GM12875 (cell line): ENCODE measurements at regions not wholly inside any gene's neighbourhood (a gene's known extent, or its start where the extent isn't known, plus 50 kb on each side); places are given as distances from the start of the nearest gene placed in this dataset.

Experiments
- H3K4me3 ChIP-seq: one replicate; pipeline ENCODE4 v1.5.1; 2011; ENCODE audit warnings: low read depth, low read length, control low read depth
- CTCF ChIP-seq: IDR thresholded peaks from 2 replicates; pipeline ENCODE4 v1.5.1; 2011; ENCODE audit warnings: low read depth, mild to moderate bottlenecking, control low read depth, inconsistent platforms, low read length, moderate library complexity, borderline replicate concordance; ENCODE audit not compliant: insufficient read depth

- no peak for TF ChIP-seq CTCF
- H3K4me3 ChIP-seq, result no peak overlapping the region
Observed at GRCh38 chr13:105732806-105733529, 802.5 kb downstream of the EFNB2 start.

DNA sequence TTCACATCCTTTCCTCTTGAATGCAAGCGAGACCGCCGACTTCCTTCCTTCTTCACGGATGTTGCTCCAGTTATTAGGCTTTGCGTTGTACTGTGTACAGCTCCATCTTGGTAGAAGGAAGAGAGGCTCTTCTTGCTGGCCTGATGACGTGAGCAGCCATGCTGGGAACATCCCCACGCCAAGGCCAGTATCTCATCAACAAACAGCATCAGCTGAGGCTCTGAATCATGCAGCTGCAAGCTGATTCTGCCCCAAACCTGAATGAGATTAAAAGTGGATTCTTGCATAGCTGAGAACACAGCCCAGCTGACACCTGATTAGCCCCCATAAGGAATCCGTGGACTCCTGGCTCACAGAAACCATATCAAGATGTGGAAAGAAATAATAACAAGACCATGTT, 809.6 kb downstream of the EFNB2 start:
- H3K4me3 ChIP-seq, result no peak overlapping the region
- no peak for TF ChIP-seq CTCF

DNA sequence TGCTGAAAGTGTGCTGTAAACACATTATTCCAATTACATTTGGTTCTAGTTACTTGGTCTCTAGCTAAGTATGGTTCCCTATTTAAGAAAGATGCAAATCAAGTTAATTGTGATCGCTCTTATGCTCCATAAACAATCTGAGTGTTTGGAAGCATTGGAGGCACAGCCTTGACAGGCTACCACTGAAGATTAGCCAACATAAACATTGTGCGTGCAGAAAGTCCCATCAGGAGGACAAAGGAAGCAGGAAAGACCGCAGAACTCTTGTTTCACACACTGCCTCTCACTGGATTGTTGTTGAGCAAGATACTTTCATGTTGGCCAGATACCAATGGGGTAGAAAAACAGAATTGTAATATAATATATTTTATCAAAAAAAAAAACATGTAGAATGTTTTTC, 814.4 kb downstream of the EFNB2 start:
- no peak for TF ChIP-seq CTCF
- no peak overlapping the region for H3K4me3 ChIP-seq

GRCh38 chr13:105719859-105720258, 815.6 kb downstream of the EFNB2 start:
- no peak overlapping the region for H3K4me3 ChIP-seq
- no peak for TF ChIP-seq CTCF

DNA sequence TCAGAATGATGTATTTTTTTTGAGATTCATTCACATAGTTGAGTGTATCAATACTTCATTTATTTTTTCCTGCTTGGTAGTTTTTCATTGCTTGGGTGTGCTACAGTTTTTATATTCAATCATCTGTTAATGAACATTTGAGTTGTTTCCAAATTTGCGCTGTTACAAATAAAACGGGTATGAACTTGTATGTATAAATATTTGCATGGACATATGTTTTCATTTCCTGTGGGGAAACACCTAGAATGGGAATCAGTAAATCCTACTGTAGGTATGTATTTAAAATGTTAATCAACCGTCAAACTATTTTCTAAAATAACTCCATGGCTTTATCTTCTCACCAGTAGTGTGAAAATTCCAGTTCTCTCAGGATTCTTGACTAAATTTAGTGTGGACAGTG, 826.3 kb downstream of the EFNB2 start:
- H3K4me3 ChIP-seq, result no peak overlapping the region
- no peak for TF ChIP-seq CTCF

DNA sequence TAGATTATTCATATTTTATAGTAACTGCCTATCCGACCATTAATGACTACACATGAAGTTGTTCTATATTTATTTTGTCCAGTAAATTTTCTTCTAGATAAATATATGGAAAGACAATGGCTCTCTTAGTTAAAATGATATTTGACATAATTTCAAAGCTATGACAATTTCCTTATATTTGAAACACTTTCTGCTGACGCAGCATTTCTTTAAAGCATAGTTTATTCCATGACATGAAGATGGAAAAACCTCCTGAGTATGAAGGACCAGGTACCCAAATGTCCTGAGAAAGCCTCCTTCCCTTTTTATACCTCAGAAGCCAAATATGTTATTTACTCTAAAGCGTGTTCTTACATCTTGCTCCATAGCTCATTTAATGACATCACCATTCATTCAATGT, 831.6 kb downstream of the EFNB2 start:
- H3K4me3 ChIP-seq, result no peak overlapping the region
- TF ChIP-seq CTCF, result no peak

DNA sequence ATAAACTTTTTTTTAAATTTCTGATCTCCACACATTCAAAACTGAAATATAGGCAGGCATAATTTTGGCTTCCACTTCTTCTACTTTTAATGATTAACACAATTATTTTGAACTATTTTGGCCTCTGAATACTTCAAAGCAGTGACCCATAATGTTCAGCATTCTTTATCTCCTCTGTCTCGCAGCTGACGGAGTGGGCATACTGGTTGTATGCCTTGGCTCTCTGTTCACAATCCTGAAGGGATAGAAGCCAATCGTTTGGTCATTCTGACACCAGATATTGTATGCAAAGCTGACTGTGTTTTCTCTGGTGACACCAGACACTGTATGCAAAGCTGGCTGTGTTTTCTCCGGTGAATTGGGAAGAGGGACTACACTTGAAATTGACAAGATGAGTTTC, 833.0 kb downstream of the EFNB2 start:
- TF ChIP-seq CTCF, result no peak
- no peak overlapping the region for H3K4me3 ChIP-seq
